K562 (cell line): ENCODE measurements at regions not wholly inside any gene's neighbourhood (a gene's known extent, or its start where the extent isn't known, plus 50 kb on each side); places are given as distances from the start of the nearest gene placed in this dataset.

Experiments
- ATAC-seq: fragments of 200-7000 bp; cut with Tn5 transposase; 3 replicates; pipeline ENCODE4 v1.9.1; 2020; ENCODE audit warnings: moderate library complexity
- BruUV-seq: library from RNA; stranded (reverse); fragments of 400-500 nt; replicated peaks from 2 replicates; lab custom pipeline; 2021; lab: Mats Ljungman, UMichigan
- CTCF ChIA-PET: fragments of 300-600 bp; formaldehyde crosslinking; extraction: SDS; loops from one replicate; lab custom pipeline; 2021; ENCODE audit warnings: low intra/inter-chr PET ratio; lab: Yijun Ruan, JAX
- POLR2A ChIA-PET: fragments of 300-600, 350-650 bp; sonication (Branson Sonifier 250); formaldehyde crosslinking; extraction: SDS; loops from one replicate; lab custom pipeline; 2021; ENCODE audit warnings: antibody characterized with exemption, inconsistent platforms; lab: Yijun Ruan, JAX
- DNase-seq, 4 experiments: peaks; one replicate each; pipeline versions ENCODE4 v3.0.0 to v3.0.0-alpha.2; 2011 to 2018; ENCODE audit warnings: low spot score in 3 of 4, mixed read lengths in 3 of 4; ENCODE audit errors: extremely low read depth in 1 of 4
- FAIRE-seq: peaks from 2 replicates; lab custom pipeline; 2011; peaks lifted over from hg19 to GRCh38; lab: Jason Lieb, UNC
- H2AFZ ChIP-seq: 2 replicates; pipeline ENCODE4 v1.6.0; 2011; ENCODE audit warnings: low read depth, low read length, control low read depth, inconsistent platforms
- H3K27ac ChIP-seq: fragments of 200-600 bp; 3 replicates; pipeline ENCODE4 v1.8.0; 2011; ENCODE audit warnings: low read depth, mild to moderate bottlenecking, control low read depth, inconsistent platforms, low read length, moderate library complexity, mixed read lengths; ENCODE audit errors: extremely low read depth
- H3K27me3 ChIP-seq, 2 experiments: fragments of 300-600 bp in 1 of 2; 2 replicates in 1 of 2; 3 replicates in 1 of 2; pipeline versions ENCODE4 v1.6.0 to v1.8.0; 2011; ENCODE audit warnings: inconsistent platforms in 2 of 2, low read length in 2 of 2, mild to moderate bottlenecking in 1 of 2, mixed read lengths in 1 of 2, moderate library complexity in 1 of 2; ENCODE audit not compliant: control insufficient read depth in 2 of 2, insufficient read depth in 2 of 2
- H3K36me3 ChIP-seq: fragments of 300-600 bp; 3 replicates; pipeline ENCODE4 v1.8.0; 2011; ENCODE audit warnings: mild to moderate bottlenecking, low read length, inconsistent platforms; ENCODE audit not compliant: control insufficient read depth, insufficient read depth
- H3K4me1 ChIP-seq, 2 experiments: fragments of 200-600 bp in 1 of 2; replicated peaks in 1 of 2; 2 replicates in 1 of 2; 3 replicates in 1 of 2; pipeline versions ENCODE4 v1.5.1 to v1.8.0; 2011; ENCODE audit warnings: inconsistent platforms in 2 of 2, low read length in 2 of 2, mild to moderate bottlenecking in 1 of 2, mixed read lengths in 1 of 2, moderate library complexity in 1 of 2; ENCODE audit not compliant: control insufficient read depth in 2 of 2, insufficient read depth in 2 of 2
- H3K4me2 ChIP-seq: 2 replicates; pipeline ENCODE4 v1.6.1; 2011; ENCODE audit warnings: low read length, control low read depth, inconsistent platforms, mixed read lengths; ENCODE audit not compliant: insufficient read depth
- H3K4me3 ChIP-seq: fragments of 200-600 bp; sonication (generic), shearing (Covaris generic); 2 replicates; pipeline ENCODE4 v1.5.1; 2016; ENCODE audit warnings: control low read depth, inconsistent platforms
- H3K79me2 ChIP-seq: fragments of 200-600 bp; 3 replicates; pipeline ENCODE4 v1.8.0; 2011; ENCODE audit warnings: low read length, inconsistent platforms; ENCODE audit not compliant: control insufficient read depth, insufficient read depth
- H3K9ac ChIP-seq, 2 experiments: 2 replicates each; pipeline versions ENCODE4 v1.6.0 to v1.6.1; 2011; ENCODE audit warnings: low read depth in 2 of 2, low read length in 2 of 2, control low read depth in 1 of 2, inconsistent platforms in 1 of 2, mild to moderate bottlenecking in 1 of 2, mixed read lengths in 1 of 2; ENCODE audit not compliant: insufficient read depth in 1 of 2
- H3K9me1 ChIP-seq: one replicate; pipeline ENCODE4 v1.6.0; 2011; ENCODE audit warnings: inconsistent platforms, mild to moderate bottlenecking, low read length, moderate library complexity; ENCODE audit not compliant: control insufficient read depth, insufficient read depth
- H3K9me3 ChIP-seq: replicated peaks from 2 replicates; pipeline ENCODE4 v1.5.1; 2011; ENCODE audit warnings: low read depth, low read length, inconsistent platforms; ENCODE audit not compliant: control insufficient read depth, insufficient read depth
- H4K20me1 ChIP-seq: replicated peaks from 2 replicates; pipeline ENCODE4 v1.6.1; 2011; ENCODE audit warnings: low read length, inconsistent platforms, mixed read lengths; ENCODE audit not compliant: control insufficient read depth, insufficient read depth
- ATF1 ChIP-seq, 2 experiments: fragments of 450-650 bp in 1 of 2; IDR thresholded peaks; 2 replicates each; pipeline ENCODE4 v1.6.1; 2016; ENCODE audit warnings: missing compliant biosample characterization in 1 of 2, missing genetic modification characterization in 1 of 2
- ELF4 ChIP-seq: fragments of 450-650 bp; formaldehyde crosslinking; IDR thresholded peaks from 2 replicates; pipeline ENCODE4 v1.4.0; 2022; ENCODE audit warnings: missing genetic modification characterization
- FOS ChIP-seq: IDR thresholded peaks from 3 replicates; pipeline ENCODE4 v1.6.1; 2011; ENCODE audit not compliant: insufficient read length; ENCODE audit errors: extremely low read depth
- KLF16 ChIP-seq: IDR thresholded peaks from 2 replicates; pipeline ENCODE4 v1.6.1; 2016; ENCODE audit warnings: antibody characterized with exemption
- SMARCA4 ChIP-seq: fragments of 450-650 bp; IDR thresholded peaks from 2 replicates; pipeline ENCODE4 v1.6.1; 2016
- SP2 ChIP-seq: IDR thresholded peaks from 2 replicates; pipeline ENCODE4 v1.6.1; 2011; ENCODE audit warnings: mild to moderate bottlenecking, low read depth, low read length, moderate library complexity; ENCODE audit not compliant: poor library complexity, severe bottlenecking; ENCODE audit errors: extremely low read depth
- SPI1 ChIP-seq: IDR thresholded peaks from 2 replicates; pipeline ENCODE4 v1.6.1; 2011; ENCODE audit warnings: low read depth, low read length, control low read depth, borderline replicate concordance
- TSC22D4 ChIP-seq: fragments of 450-650 bp; IDR thresholded peaks from 2 replicates; pipeline ENCODE4 v1.6.1; 2016; ENCODE audit warnings: missing genetic modification characterization, missing biosample characterization, control low read depth
- ZNF197 ChIP-seq: fragments of 200-800 bp; sonication (Bioruptor generic); IDR thresholded peaks from 2 replicates; pipeline ENCODE4 v1.6.1; 2016; ENCODE audit warnings: low read depth, missing genetic modification characterization, missing compliant biosample characterization
- WGBS: fragments of 100-300 bp; shearing (Covaris generic); methylation state at CpG from one replicate; pipeline ENCODE4 v1.1.6; 2016; ENCODE audit warnings: low coverage, mixed read lengths; ENCODE audit not compliant: insufficient coverage; ENCODE audit errors: missing lambda C conversion rate; 5-methylcytosine and 5-hydroxymethylcytosine counted together
- in situ Hi-C: fragments of 300-500 bp; cut with MboI; formaldehyde crosslinking; loops from 4 replicates; pipeline ENCODE4 v1.15.0; 2018; ENCODE audit warnings: inconsistent platforms, mixed read lengths
- intact Hi-C: fragments of 100-400 bp; cut with micrococcal nuclease; formaldehyde crosslinking; loops from 2 replicates; pipeline ENCODE4 v1.14.2; 2022
- TF ChIP-seq, protein P1 (sequence below): fragments of 250-450 bp; sonication (Bioruptor Pico); IDR thresholded peaks from 2 replicates; pipeline ENCODE4 v1.8.0; 2021; ENCODE audit warnings: mild to moderate bottlenecking, moderate library complexity
- TF ChIP-seq, protein P2 (sequence below): fragments of 250-450 bp; sonication (Bioruptor Pico); IDR thresholded peaks from 2 replicates; pipeline ENCODE4 v1.9.0; 2021; ENCODE audit warnings: mild to moderate bottlenecking
- TF ChIP-seq, protein P3 (sequence below): fragments of 450-650 bp; IDR thresholded peaks from 2 replicates; pipeline ENCODE4 v1.6.1; 2016; ENCODE audit warnings: borderline replicate concordance
- TF ChIP-seq, protein P4 (sequence below): IDR thresholded peaks from 2 replicates; pipeline ENCODE4 v1.6.1; 2011; ENCODE audit warnings: borderline replicate concordance, low read depth, mild to moderate bottlenecking, moderate library complexity, low read length; ENCODE audit not compliant: insufficient read depth, poor library complexity, severe bottlenecking
- TF ChIP-seq, protein P5 (sequence below): IDR thresholded peaks from 2 replicates; pipeline ENCODE4 v1.6.1; 2012; ENCODE audit warnings: low read depth, low read length, improper control_type of control experiment, borderline replicate concordance

DNA sequence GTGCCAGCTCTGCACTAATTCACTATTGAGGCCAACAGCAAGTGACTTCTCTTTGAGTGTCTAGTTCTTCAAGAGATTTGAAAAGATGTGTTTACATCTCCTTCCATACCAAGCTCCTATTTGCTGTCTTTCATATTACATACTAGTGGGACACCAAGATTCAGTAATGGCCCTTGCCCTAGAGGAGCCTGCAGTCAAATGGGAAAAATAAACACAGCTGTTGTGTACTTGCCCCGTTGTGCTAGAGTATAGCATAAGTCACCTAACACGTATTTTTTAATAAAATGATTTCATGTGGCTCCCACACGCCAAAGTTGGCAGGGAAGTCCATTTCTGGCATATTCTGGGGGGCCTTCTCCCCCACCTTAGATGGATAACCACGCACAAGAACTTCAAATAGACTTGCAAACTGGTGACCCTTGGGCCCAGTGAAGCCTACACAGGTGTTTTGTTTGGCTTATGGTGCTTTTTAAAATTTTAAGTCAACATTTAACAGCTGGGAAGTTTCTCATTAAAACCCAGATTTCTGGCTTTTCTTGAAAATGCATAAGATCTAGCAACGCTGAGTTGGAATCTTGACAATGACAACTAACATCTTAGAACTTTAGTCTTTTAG lies 95.3 kb upstream of the LPP start (continued):
- no peak for TF ChIP-seq SP2
- TF ChIP-seq, protein P1, sequence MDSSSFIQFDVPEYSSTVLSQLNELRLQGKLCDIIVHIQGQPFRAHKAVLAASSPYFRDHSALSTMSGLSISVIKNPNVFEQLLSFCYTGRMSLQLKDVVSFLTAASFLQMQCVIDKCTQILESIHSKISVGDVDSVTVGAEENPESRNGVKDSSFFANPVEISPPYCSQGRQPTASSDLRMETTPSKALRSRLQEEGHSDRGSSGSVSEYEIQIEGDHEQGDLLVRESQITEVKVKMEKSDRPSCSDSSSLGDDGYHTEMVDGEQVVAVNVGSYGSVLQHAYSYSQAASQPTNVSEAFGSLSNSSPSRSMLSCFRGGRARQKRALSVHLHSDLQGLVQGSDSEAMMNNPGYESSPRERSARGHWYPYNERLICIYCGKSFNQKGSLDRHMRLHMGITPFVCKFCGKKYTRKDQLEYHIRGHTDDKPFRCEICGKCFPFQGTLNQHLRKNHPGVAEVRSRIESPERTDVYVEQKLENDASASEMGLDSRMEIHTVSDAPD (CRISPR knock-in tag): no peak
- TF ChIP-seq ZNF197 (CRISPR knock-in tag): no peak
- TF ChIP-seq, protein P2, sequence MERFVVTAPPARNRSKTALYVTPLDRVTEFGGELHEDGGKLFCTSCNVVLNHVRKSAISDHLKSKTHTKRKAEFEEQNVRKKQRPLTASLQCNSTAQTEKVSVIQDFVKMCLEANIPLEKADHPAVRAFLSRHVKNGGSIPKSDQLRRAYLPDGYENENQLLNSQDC: no peak
- no peak for TF ChIP-seq SMARCA4
- no peak for TF ChIP-seq TSC22D4 (tag)

DNA sequence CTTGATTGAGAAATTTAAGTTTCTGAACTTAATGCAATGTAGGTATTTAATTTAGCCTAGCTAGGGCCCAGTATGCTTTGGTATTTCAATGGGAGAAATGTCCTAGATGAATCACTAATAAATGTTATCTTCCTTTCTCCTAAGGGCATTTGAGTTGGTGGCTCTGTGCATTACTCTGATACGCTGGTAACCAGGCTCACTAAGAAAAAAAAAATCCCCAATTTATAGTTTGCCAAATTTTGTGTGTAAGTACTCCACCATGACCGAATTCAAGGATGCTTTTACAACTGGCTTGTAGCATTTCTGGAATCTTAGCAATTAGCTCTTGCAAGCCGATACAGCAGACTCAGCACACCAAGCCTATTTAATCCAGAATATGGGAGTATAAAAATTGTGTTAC lies 94.6 kb upstream of the LPP start:
- H3K4me2 ChIP-seq: no peak overlapping the region
- ChIA-PET POLR2A (interaction anchor here (0.6 to 1.4 kb wide), 2 partner anchors 9 to 626 kb away, joined by 3 to 4 read pairs; no protein-coding TSS in a partner anchor), CTCF (no interaction called here)
- no peak overlapping the region for H2AFZ ChIP-seq
- ATAC-seq: no peak
- in situ Hi-C loops: no loop called here
- 0% methylated on average over 3 of the region's 3 CpGs for WGBS
- no TSS peak for BruUV-seq
- H3K9me1 ChIP-seq: no peaks in the 10 kb centered on the region
- H3K4me3 ChIP-seq: no peak overlapping the region
- no peak for FAIRE-seq
- no peak for DNase-seq
- intact Hi-C loops: no loop called here
- H3K27me3 ChIP-seq: no peaks in the 10 kb centered on the region; a peak in 1 of 5 replicates
- no peak overlapping the region for H3K9ac ChIP-seq
- no peak overlapping the region for H3K27ac ChIP-seq
- H3K9me3 ChIP-seq: no peaks in the 10 kb centered on the region
- H3K4me1 ChIP-seq: no peaks in the 10 kb centered on the region
- H3K36me3 ChIP-seq: no peaks in the 10 kb centered on the region
- no peaks in the 10 kb centered on the region for H4K20me1 ChIP-seq
- H3K79me2 ChIP-seq: no peaks in the 10 kb centered on the region
- TF ChIP-seq, protein P3, sequence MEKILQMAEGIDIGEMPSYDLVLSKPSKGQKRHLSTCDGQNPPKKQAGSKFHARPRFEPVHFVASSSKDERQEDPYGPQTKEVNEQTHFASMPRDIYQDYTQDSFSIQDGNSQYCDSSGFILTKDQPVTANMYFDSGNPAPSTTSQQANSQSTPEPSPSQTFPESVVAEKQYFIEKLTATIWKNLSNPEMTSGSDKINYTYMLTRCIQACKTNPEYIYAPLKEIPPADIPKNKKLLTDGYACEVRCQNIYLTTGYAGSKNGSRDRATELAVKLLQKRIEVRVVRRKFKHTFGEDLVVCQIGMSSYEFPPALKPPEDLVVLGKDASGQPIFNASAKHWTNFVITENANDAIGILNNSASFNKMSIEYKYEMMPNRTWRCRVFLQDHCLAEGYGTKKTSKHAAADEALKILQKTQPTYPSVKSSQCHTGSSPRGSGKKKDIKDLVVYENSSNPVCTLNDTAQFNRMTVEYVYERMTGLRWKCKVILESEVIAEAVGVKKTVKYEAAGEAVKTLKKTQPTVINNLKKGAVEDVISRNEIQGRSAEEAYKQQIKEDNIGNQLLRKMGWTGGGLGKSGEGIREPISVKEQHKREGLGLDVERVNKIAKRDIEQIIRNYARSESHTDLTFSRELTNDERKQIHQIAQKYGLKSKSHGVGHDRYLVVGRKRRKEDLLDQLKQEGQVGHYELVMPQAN: no peak
- TF ChIP-seq, protein P4, sequence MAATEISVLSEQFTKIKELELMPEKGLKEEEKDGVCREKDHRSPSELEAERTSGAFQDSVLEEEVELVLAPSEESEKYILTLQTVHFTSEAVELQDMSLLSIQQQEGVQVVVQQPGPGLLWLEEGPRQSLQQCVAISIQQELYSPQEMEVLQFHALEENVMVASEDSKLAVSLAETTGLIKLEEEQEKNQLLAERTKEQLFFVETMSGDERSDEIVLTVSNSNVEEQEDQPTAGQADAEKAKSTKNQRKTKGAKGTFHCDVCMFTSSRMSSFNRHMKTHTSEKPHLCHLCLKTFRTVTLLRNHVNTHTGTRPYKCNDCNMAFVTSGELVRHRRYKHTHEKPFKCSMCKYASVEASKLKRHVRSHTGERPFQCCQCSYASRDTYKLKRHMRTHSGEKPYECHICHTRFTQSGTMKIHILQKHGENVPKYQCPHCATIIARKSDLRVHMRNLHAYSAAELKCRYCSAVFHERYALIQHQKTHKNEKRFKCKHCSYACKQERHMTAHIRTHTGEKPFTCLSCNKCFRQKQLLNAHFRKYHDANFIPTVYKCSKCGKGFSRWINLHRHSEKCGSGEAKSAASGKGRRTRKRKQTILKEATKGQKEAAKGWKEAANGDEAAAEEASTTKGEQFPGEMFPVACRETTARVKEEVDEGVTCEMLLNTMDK: no peak
- TF ChIP-seq, protein P5, sequence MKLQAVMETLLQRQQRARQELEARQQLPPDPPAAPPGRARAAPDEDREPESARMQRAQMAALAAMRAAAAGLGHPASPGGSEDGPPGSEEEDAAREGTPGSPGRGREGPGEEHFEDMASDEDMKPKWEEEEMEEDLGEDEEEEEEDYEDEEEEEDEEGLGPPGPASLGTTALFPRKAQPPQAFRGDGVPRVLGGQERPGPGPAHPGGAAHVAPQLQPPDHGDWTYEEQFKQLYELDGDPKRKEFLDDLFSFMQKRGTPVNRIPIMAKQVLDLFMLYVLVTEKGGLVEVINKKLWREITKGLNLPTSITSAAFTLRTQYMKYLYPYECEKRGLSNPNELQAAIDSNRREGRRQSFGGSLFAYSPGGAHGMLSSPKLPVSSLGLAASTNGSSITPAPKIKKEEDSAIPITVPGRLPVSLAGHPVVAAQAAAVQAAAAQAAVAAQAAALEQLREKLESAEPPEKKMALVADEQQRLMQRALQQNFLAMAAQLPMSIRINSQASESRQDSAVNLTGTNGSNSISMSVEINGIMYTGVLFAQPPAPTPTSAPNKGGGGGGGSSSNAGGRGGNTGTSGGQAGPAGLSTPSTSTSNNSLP: no peak
- TF ChIP-seq ELF4 (CRISPR knock-in tag): no peak
- TF ChIP-seq SPI1: no peak
- no peak for TF ChIP-seq ATF1 (CRISPR knock-in tag; IDR thresholded peaks at IDR 0.05)
- no peak for TF ChIP-seq ATF1 (tag; IDR thresholded peaks at IDR 0.05)
- TF ChIP-seq KLF16: no peak
- no peak for TF ChIP-seq FOS
